GM18502 (cell line): ENCODE measurements at regions not wholly inside any gene's neighbourhood (a gene's known extent, or its start where the extent isn't known, plus 50 kb on each side); places are given as distances from the start of the nearest gene placed in this dataset.

Experiments
- ATAC-seq: cut with Tn5 transposase; IDR thresholded peaks from one replicate; pipeline ENCODE4 v1.9.1; 2021; ENCODE audit warnings: mild to moderate bottlenecking; ENCODE audit not compliant: unreplicated experiment, poor library complexity

GRCh38 chr13:85666356-85666755 is 132.9 kb downstream of the SLITRK6 start:
- ATAC-seq, result no peak

- no peak for ATAC-seq
Observed at GRCh38 chr13:85665286-85665685, 133.9 kb downstream of the SLITRK6 start.

GRCh38 chr13:85663856-85664255 is 135.4 kb downstream of the SLITRK6 start:
- no peak for ATAC-seq

- no peak for ATAC-seq
Observed at GRCh38 chr13:85662186-85662585, 137.0 kb downstream of the SLITRK6 start.

- ATAC-seq, result no peak
Observed at GRCh38 chr13:85661675-85662074, 137.5 kb downstream of the SLITRK6 start.

GRCh38 chr13:85659493-85659892 is 139.7 kb downstream of the SLITRK6 start:
- no peak for ATAC-seq

GRCh38 chr13:85657942-85658341 is 141.3 kb downstream of the SLITRK6 start:
- no peak for ATAC-seq

GRCh38 chr13:85655040-85655439 is 144.2 kb downstream of the SLITRK6 start:
- no peak for ATAC-seq

GRCh38 chr13:85654227-85654626 is 145.0 kb downstream of the SLITRK6 start:
- no peak for ATAC-seq

GRCh38 chr13:85653681-85654080 is 145.5 kb downstream of the SLITRK6 start:
- ATAC-seq, result no peak

GRCh38 chr13:85652491-85652890 is 146.7 kb downstream of the SLITRK6 start:
- no peak for ATAC-seq

- ATAC-seq, result no peak
Observed at GRCh38 chr13:85651440-85651839, 147.8 kb downstream of the SLITRK6 start.

GRCh38 chr13:85650613-85651012 is 148.6 kb downstream of the SLITRK6 start:
- ATAC-seq, result no peak

- ATAC-seq, result no peak
Observed at GRCh38 chr13:85640727-85641126, 158.5 kb downstream of the SLITRK6 start.

GRCh38 chr13:85638815-85639393 is 160.3 kb downstream of the SLITRK6 start:
- no peak for ATAC-seq

- ATAC-seq, result no peak
Observed at GRCh38 chr13:85638265-85638664, 161.0 kb downstream of the SLITRK6 start.

- ATAC-seq, result no peak
Observed at GRCh38 chr13:85632526-85633195, 166.6 kb downstream of the SLITRK6 start.

GRCh38 chr13:85631801-85632200 is 167.4 kb downstream of the SLITRK6 start:
- ATAC-seq, result no peak

- ATAC-seq, result no peak
Observed at GRCh38 chr13:85626603-85627002, 172.6 kb downstream of the SLITRK6 start.

- no peak for ATAC-seq
Observed at GRCh38 chr13:85619321-85619720, 179.9 kb downstream of the SLITRK6 start.

GRCh38 chr13:85618521-85618920 is 180.7 kb downstream of the SLITRK6 start:
- no peak for ATAC-seq

- ATAC-seq, result no peak
Observed at GRCh38 chr13:85616275-85616674, 182.9 kb downstream of the SLITRK6 start.
